NCI-H2107 treated with DMSO at 0.1 percent for 48 hours (cell line): ENCODE measurements at regions not wholly inside any gene's neighbourhood (a gene's known extent, or its start where the extent isn't known, plus 50 kb on each side); places are given as distances from the start of the nearest gene placed in this dataset.
A peak's percentile ranks its signal among the peaks of the same experiment; 100 is the strongest.

Experiments
- DNase-seq: peaks from one replicate; lab custom pipeline; 2025; ENCODE audit not compliant: unreplicated experiment; lab: John Stamatoyannopoulos, UW

GRCh38 chr6:11366183-11366933 lies 133.9 kb upstream of the NEDD9 start:
- DNase-seq, result no peak

- DNase-seq, result no peak
Measured at GRCh38 chr6:11364971-11365397, 132.5 kb upstream of the NEDD9 start.

GRCh38 chr6:11363881-11364576 lies 131.6 kb upstream of the NEDD9 start:
- DNase-seq, result no peak

DNA sequence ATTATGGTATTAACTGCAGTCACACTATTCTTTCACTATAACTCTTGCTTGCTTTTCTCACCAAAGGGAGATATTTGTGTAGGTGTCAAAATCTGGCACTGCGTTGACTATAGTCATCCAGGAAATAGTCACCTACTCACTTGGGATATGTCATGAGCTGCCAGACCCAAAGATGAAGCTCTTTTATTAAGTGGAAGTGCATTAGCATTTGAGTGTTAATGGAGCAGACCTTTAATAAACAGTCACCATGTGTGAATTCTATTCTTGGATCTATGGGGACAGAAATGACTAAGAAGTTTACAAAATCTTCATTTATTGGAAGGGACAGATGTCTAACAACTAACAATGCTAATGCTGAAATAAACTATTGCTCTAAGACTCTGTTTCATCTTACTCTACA lies 130.1 kb upstream of the NEDD9 start:
- DNase-seq, result no peak

DNA sequence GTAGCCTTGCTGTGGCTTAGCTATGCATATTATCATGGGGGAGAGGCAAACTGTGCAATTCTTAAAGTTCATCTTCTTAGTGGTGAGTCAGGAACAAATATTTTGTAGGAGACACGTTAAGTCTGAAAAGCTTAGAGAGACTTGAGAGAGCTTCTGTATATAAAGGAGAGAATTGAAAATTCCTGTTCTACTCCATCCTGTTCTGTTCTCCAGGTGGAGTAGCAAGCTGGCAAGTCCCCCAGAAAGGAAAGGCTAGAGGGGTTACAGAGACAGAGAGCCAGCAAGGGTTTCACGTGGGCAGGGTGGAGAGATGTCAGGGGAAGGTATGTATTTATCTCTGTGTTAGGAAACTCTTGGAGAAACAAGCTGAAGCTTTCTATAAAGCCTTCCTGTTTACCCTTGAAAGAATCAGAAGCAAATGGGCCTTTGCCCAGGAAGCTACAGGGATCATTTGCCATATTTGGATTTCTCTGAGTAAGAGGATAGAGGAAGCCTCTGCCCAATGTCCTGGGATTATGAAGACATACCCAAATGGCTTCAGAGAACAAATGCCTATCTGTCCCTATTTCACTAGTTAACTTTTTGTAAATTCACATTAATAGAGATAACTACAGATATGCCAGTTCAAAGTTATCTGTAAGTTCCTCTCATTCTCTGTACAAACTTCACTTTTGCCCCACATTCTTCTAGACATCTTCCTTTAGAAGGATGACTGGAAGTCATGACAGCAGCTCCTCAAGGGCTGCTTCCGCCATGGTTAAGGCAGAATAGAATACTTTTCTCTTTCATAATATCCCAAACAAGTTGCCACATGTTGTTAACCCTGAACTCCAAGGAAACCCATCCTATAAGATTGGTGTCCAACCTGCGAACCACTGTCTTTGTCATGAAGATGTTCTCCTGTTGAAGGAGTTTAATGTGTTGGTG lies 126.7 kb upstream of the NEDD9 start:
- DNase-seq, result no peak

DNA sequence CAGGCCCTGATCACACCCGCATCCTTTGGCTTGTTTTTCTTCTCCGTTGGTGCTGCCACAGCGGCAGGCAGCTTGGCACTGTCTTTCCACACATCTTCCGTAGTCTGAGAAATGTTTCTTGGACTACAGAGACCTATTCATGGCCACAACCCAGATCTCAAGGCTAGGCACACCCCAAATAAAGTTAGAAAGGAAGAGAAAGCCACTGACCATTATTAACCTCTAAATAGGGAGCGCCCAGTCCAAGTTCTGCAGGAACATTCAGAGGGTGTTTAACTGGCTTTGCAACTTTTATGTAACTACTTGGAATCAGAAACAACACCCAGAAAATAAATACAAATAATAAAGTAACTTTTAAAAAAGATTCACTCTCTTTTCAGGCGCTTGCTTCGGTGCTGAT lies 124.8 kb upstream of the NEDD9 start:
- DNase-seq, result no peak

DNA sequence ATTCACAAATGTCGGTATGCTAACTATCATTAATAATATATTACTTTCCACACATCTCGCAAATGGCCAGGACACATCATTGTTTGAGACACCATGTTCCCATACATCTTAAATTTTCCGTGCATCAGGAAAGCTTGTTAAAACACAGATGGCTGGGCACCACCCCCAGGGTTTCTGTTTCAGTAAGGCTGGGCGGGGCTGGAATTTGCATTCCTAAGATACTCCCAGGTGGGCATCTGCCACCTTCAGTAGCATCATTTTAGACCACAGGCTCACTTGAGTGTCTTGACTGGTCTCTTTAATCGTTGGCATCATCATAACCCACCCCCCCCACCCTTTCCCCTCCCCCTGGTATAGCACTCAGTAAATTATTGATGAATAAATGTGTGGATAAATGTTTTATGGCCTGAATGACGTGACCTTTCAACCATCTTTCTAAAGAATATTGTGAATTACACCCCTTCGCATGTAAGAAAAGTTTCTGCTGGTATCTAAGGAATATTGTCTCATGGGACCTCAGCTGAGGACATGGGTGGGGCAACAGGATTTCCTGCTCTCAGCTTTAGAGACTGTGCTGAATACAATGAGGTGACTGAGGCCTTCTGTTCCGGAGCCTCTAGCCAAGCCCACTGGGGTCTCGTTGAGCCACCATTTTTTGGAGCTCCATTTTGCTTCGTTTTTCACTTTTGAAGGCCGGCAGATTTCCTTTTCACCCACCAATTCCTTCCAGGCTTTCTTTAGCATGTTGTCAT lies 124.1 kb upstream of the NEDD9 start:
- no peak for DNase-seq

DNA sequence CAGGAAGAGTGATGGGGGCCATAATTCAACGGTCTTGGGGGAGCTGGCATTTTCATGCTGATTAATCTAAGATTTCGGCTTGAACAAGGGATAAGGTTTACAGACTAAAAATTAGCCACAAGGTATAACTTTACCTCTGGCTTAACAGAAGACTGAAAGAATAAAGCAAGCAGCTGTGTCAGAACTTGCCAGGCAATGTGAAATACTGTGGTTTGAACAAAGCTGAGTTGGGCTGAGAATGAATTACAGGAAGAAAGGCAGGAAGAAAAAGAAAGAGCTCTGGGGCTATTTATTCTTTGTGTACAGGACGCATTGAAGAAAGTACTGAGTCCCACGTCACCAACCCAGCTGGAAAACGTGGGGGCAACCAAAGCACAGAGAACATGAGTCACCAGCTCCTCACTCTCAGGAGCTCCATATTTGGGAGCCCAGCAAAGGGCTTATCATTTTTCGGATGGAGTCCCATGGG lies 121.5 kb upstream of the NEDD9 start:
- DNase-seq, result no peak

- DNase-seq, result no peak
Measured at GRCh38 chr6:11350294-11350693, 117.8 kb upstream of the NEDD9 start.

GRCh38 chr6:11349880-11350279 lies 117.4 kb upstream of the NEDD9 start:
- no peak for DNase-seq

DNA sequence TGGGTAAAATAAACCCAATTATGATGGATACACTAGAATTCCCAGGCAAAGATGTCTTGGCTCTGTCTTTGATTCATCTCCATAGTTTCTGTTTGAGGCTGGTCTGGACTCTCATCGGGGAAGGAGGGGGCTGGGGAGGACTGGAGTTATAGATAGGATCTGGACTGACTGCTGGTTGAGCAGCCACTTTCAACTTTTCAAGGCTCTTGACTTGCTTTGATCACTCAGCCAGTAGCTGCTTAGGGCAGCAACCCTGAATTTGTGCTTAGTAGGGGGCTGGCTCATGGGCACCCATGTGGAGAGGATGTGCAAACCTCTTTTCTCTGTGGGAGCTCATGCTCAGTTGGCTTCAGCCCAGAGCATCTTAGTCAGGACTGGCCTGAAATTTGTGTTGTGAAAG lies 114.0 kb upstream of the NEDD9 start:
- DNase-seq, result no peak

- no peak for DNase-seq
Measured at GRCh38 chr6:11345536-11345935, 113.1 kb upstream of the NEDD9 start.

DNA sequence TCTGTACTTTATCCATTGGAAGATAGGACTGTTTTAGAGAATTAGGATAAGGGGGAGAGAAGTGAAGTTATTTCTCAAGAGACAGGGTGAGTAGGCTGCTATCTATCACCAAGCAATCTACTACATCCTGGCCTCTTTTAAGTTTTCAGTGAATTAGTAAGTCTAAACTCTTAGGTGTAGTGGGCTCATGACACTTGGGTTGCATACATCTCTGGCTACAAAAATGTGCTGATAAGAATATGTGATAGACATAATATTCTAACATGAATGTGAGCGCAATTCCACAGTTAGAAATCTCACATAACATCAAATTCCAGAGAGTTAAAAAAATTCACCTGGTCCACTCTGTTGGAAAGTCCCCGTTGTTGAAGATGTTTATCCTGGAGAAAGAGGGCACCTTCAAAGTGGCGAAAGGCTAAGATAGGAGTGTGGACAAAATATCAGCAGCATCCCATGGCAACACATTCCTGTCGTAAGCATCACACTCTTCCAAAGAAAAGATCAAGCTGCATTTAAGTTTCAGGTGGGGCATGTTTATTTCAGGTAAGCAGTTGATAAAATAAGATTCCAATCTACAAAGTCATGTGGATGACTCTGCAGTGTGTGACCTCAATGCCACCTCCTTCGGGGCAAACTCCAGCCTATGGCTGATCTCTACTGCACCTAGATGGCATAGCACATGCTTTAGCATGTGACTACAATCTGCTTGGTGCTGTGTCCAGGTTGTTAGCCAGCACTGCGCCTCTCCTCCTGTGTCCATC lies 111.7 kb upstream of the NEDD9 start:
- no peak for DNase-seq

- no peak for DNase-seq
Measured at GRCh38 chr6:11341867-11342266, 109.4 kb upstream of the NEDD9 start.

DNA sequence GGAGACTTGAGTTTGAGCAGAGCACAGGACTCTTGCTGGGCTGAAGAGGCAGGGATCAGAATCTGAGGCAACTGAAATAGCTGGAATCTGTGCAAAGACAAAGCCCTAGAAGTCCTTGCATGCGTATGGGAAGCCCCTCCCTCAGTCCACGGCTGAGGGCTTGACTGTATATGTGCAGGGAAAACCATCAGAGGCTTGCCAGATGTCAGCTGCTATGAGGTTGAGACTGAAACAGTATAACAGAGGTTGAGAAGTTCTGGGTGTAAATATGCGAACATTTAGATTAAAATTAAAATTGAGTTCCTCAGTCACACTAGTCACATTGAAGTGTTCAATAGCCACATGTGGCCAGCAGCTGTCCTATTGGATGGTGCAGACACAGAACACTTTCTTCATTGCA lies 108.8 kb upstream of the NEDD9 start:
- no peak for DNase-seq

DNA sequence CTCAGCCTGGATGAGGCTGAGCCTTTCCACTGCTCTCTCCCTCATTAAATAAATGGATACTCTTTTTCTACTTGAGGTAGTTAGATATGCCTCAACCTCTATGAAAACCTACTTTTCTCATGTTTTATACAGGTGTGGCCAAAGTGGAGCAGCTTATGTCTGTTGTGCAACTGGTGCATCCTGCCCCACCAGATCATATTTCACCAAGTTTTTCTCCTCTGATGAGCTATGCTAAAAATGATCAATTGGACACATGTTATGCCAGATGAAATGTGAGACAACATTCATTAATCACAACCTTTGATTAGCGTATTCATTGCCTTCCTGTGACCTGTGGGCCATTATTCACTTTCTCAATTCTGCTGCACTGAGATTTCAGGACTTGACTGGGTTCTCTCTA lies 106.9 kb upstream of the NEDD9 start:
- no peak for DNase-seq

DNA sequence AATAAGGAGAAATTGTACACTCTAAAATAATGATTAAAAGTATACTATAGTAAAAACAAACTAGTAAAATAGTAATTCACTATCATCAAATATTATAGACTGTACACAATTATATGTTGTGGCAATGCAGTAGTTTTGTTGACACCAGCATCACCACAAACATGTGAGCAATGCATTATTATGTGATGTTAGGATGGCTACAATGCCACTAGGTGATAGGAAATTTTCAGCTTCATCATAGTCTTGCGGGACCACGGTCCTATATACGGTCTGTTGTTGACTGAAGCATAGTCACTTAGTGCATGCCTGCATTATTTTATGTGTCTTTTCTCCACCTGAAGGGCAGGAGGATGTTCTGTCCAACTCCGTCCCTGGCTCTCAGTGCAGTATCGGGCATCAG lies 104.8 kb upstream of the NEDD9 start:
- no peak for DNase-seq

DNA sequence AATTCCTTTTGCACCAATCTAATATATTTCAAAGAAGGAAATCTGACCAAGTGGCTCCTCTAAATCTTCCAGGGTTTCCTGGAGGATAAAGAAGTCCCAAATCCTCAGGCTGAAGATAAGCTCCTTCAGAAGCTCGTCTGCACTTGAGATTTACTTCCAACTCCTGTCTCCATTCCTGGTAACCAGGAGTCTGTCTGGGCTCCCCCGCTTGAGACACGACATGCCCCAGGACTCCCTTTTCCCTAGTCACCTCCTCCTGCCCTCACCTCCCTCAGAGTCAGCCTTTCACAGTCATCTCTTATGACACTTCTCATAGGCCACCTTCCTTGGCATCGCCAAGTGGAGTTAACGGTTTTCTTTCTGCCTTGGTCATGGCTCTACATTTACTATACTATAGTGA lies 103.4 kb upstream of the NEDD9 start:
- DNase-seq, result no peak

DNA sequence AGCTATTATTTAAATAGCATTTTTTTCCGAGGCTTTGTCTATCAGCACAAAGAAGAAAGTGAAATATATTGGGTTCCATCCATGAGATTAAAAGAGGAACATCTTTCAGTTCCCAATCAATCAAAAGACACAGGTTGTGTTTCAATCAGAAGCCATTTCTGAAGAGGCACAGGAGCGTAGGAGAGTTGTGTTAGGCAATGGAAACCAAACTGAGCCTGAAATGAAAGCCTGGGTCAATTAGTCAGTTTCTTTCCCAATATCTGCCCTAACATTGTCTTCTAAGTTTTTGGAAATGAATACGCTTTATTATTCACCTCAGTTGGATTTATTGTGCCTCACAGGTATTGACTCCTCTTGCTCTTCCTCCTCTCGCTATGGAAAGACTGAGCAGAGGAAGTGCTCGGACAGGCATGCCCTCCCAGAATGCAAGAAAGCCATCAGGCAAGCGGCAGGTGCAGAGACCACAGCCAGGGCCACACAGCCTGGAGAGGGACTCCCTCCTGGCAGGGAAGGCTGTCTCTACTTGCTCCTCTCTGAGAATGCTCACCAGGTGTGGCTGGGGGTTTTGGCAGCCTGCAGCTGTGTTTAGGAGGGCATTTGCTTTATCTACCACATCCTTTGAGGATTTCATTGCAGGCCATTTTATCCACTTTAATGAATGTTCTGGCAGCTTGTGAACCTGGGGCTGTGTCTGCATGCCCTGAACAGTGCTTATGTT lies 100.8 kb upstream of the NEDD9 start:
- DNase-seq, result peak; percentile 21
